ENCODE measurements at regions not wholly inside any gene's neighbourhood (a gene's known extent, or its start where the extent isn't known, plus 50 kb on each side); places are given as distances from the start of the nearest gene placed in this dataset.

DNA sequence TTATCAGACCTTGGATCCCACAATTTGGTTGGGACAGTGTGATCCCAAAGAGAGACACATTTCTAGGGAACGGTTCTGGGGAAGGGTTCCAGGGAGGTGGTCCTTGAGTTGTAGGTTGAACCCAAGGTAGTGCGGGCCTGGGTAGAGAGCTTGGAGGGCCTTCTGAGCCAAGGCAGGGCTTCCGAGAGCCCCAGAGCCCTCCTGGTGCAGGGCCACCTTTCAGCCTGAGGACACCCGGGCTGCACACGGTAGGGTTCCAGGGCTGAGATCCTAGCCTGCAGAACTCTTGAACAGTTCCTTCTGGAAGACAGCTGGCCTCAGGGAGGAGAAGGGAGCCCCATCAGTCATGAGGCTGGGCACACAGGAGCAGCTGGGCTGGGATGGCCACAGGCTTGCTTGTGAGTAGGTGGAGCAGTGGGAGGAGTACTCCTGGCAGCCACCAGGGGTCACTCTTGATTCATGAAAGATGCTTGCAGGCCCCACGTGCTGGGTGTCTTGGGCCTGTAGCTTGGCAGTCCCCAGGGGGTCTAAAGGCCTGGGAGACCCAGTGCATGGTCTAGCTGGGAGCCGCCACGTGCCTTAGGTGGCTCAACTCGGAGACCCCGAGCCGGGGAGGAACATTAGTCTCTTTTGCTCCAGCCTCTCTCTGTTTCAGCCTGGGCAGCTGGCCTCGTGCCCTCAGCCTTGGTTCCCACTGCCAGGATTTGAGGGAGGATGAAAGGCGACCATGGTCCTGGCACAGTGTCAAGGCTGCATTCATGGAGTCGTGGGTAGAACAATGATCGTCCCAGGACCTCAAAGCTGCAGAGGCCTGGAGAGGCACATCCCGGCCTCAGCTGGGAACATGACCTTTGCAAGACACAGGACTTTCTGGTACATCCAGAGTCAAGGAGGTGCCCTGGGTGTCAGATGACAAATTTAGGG is 381.6 kb downstream of the TYW1 start:
- peaks cover 4% of the 10 kb centered on the region for H3K4me1 ChIP-seq (ENCODE audit: control insufficient read depth, insufficient read depth, low read depth, low read length)
- no peak overlapping the region for H3K27ac ChIP-seq (ENCODE audit: low read length, poor library complexity, severe bottlenecking)
- H3K9me3 ChIP-seq (ENCODE audit: control insufficient read depth, low read length) = peaks cover 5% of the 10 kb centered on the region
- H3K4ac ChIP-seq (ENCODE audit: low read depth in 1 of 2, low read length in 2 of 2) = no peak overlapping the region
- no peak overlapping the region for H3K4me3 ChIP-seq (ENCODE audit: insufficient read depth in 1 of 2, low read depth in 1 of 2, low read length in 2 of 2)
- H3K14ac ChIP-seq (ENCODE audit: low read length in 2 of 2) = no peak overlapping the region
- 53% methylated on average over 15 of the region's 16 CpGs for WGBS
- no peak overlapping the region for H2BK5ac ChIP-seq (ENCODE audit: low read depth, low read length, poor library complexity, severe bottlenecking)
- H4K91ac ChIP-seq (ENCODE audit: low read length) = no peak overlapping the region
- no peaks in the 10 kb centered on the region for H3K36me3 ChIP-seq (ENCODE audit: control insufficient read depth in 1 of 2, insufficient read depth in 2 of 2, low read depth in 1 of 2, low read length in 2 of 2)
- H2BK12ac ChIP-seq (ENCODE audit: low read length in 2 of 2) = no peak overlapping the region
- no peak overlapping the region for H2BK120ac ChIP-seq (ENCODE audit: low read depth, low read length)
- no peak overlapping the region for H4K8ac ChIP-seq (ENCODE audit: low read length)
- no peak overlapping the region for H3K23ac ChIP-seq (ENCODE audit: low read length in 2 of 2)
- H3K79me1 ChIP-seq (replicated peaks; ENCODE audit: low read length, poor library complexity, severe bottlenecking) = no peaks in the 10 kb centered on the region
- H3K4me2 ChIP-seq (ENCODE audit: low read length, poor library complexity, severe bottlenecking) = no peak overlapping the region
- H2AFZ ChIP-seq (ENCODE audit: low read depth, low read length) = no peak overlapping the region
- H2BK15ac ChIP-seq (ENCODE audit: low read depth, poor library complexity, severe bottlenecking) = no peak overlapping the region
- H2AK5ac ChIP-seq (ENCODE audit: low read length, severe bottlenecking) = no peak overlapping the region
- no peak overlapping the region for H3K9ac ChIP-seq (ENCODE audit: low read length)
- peak; percentile 53 for DNase-seq
- H3K27me3 ChIP-seq (ENCODE audit: control insufficient read depth in 1 of 2, insufficient read depth in 1 of 2, low read length in 2 of 2) = peaks cover 0 to 17% of the 10 kb centered on the region in 2 experiments
- no peak overlapping the region for H3K18ac ChIP-seq (ENCODE audit: low read depth in 1 of 2, low read length in 2 of 2)

DNA sequence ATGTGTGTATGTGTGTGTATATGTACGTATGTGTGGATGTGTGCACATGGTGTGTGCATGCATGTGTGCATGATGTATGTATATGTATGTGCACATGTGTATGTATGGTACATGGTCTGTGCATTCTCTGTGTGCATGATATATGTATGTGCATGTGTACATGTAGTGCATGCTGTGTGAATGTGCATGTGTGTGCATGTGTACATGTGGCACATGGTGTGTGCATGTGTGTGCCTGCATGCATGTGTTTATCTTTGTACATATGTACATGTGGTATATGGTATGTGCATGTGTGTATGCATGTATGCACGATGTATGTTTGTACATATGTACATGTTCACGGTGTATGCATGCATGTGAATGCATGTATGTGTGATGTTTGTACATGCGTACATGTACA is 383.7 kb downstream of the TYW1 start:
- no peak overlapping the region for H3K4me3 ChIP-seq (ENCODE audit: insufficient read depth in 1 of 2, low read depth in 1 of 2, low read length in 2 of 2)
- no peak overlapping the region for H2BK15ac ChIP-seq (ENCODE audit: low read depth, poor library complexity, severe bottlenecking)
- H3K18ac ChIP-seq (ENCODE audit: low read depth in 1 of 2, low read length in 2 of 2) = no peak overlapping the region
- no peak overlapping the region for H3K23ac ChIP-seq (ENCODE audit: low read length in 2 of 2)
- H2BK12ac ChIP-seq (ENCODE audit: low read length in 2 of 2) = no peak overlapping the region
- no peaks in the 10 kb centered on the region for H3K79me1 ChIP-seq (replicated peaks; ENCODE audit: low read length, poor library complexity, severe bottlenecking)
- H3K36me3 ChIP-seq (ENCODE audit: control insufficient read depth in 1 of 2, insufficient read depth in 2 of 2, low read depth in 1 of 2, low read length in 2 of 2) = no peaks in the 10 kb centered on the region
- peaks cover 4% of the 10 kb centered on the region for H3K4me1 ChIP-seq (ENCODE audit: control insufficient read depth, insufficient read depth, low read depth, low read length)
- peaks cover 3% of the 10 kb centered on the region for H3K9me3 ChIP-seq (ENCODE audit: control insufficient read depth, low read length)
- H4K91ac ChIP-seq (ENCODE audit: low read length) = peak overlapping the region; percentile 21
- WGBS = 67% methylated on average over 4 of the region's 4 CpGs
- no peak for DNase-seq
- H2BK120ac ChIP-seq (ENCODE audit: low read depth, low read length) = no peak overlapping the region
- no peak overlapping the region for H3K27ac ChIP-seq (ENCODE audit: low read length, poor library complexity, severe bottlenecking)
- H3K27me3 ChIP-seq (ENCODE audit: control insufficient read depth in 1 of 2, insufficient read depth in 1 of 2, low read length in 2 of 2) = peaks cover 0 to 9% of the 10 kb centered on the region in 2 experiments
- H4K8ac ChIP-seq (ENCODE audit: low read length) = no peak overlapping the region
- no peak overlapping the region for H3K4ac ChIP-seq (ENCODE audit: low read depth in 1 of 2, low read length in 2 of 2)
- no peak overlapping the region for H3K14ac ChIP-seq (ENCODE audit: low read length in 2 of 2)
- no peak overlapping the region for H2AK5ac ChIP-seq (ENCODE audit: low read length, severe bottlenecking)
- no peak overlapping the region for H3K9ac ChIP-seq (ENCODE audit: low read length)
- no peak overlapping the region for H2AFZ ChIP-seq (ENCODE audit: low read depth, low read length)
- no peak overlapping the region for H3K4me2 ChIP-seq (ENCODE audit: low read length, poor library complexity, severe bottlenecking)
- H2BK5ac ChIP-seq (ENCODE audit: low read depth, low read length, poor library complexity, severe bottlenecking) = no peak overlapping the region

DNA sequence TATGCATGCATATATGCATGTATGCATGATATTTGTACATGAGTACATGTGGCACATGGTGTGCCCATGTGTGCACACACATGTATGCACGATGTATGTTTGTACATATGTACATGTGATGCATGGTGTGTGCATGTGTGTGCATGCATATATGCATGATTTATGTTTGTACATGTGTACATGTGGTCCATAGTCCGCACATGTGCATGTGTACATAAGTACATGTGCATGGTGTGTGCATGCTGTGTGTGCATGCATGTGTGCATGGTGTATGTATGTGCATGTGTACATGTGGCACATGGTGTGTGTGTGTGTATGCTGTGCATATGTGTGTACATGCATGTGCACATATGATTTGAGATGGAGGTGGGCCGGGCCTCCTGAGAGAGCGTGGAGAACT is 384.2 kb downstream of the TYW1 start:
- Histone ChIP-seq H3K18ac (ENCODE audit: low read depth in 1 of 2, low read length in 2 of 2) (no peak overlapping the region), H2BK12ac (ENCODE audit: low read length in 2 of 2) (no peak overlapping the region), H2AFZ (ENCODE audit: low read depth, low read length) (no peak overlapping the region), H3K4ac (ENCODE audit: low read depth in 1 of 2, low read length in 2 of 2) (no peak overlapping the region), H3K9me3 (ENCODE audit: control insufficient read depth, low read length) (no peaks in the 10 kb centered on the region), H3K9ac (ENCODE audit: low read length) (no peak overlapping the region), H2BK120ac (ENCODE audit: low read depth, low read length) (no peak overlapping the region), H4K91ac (ENCODE audit: low read length) (no peak overlapping the region), H3K36me3 (ENCODE audit: control insufficient read depth in 1 of 2, insufficient read depth in 2 of 2, low read depth in 1 of 2, low read length in 2 of 2) (no peaks in the 10 kb centered on the region), H3K4me2 (ENCODE audit: low read length, poor library complexity, severe bottlenecking) (no peak overlapping the region), H2BK15ac (ENCODE audit: low read depth, poor library complexity, severe bottlenecking) (no peak overlapping the region), H3K23ac (ENCODE audit: low read length in 2 of 2) (no peak overlapping the region), H4K8ac (ENCODE audit: low read length) (no peak overlapping the region), H3K79me1 (replicated peaks; ENCODE audit: low read length, poor library complexity, severe bottlenecking) (no peaks in the 10 kb centered on the region), H2BK5ac (ENCODE audit: low read depth, low read length, poor library complexity, severe bottlenecking) (no peak overlapping the region), H3K4me3 (ENCODE audit: insufficient read depth in 1 of 2, low read depth in 1 of 2, low read length in 2 of 2) (no peak overlapping the region), H3K27me3 (ENCODE audit: control insufficient read depth in 1 of 2, insufficient read depth in 1 of 2, low read length in 2 of 2) (peaks cover 0 to 8% of the 10 kb centered on the region in 2 experiments), H3K14ac (ENCODE audit: low read length in 2 of 2) (no peak overlapping the region), H3K4me1 (ENCODE audit: control insufficient read depth, insufficient read depth, low read depth, low read length) (peaks cover 4% of the 10 kb centered on the region), H3K27ac (ENCODE audit: low read length, poor library complexity, severe bottlenecking) (no peak overlapping the region), H2AK5ac (ENCODE audit: low read length, severe bottlenecking) (no peak overlapping the region)
- 54% methylated on average over 4 of the region's 4 CpGs for WGBS
- DNase-seq = no peak

DNA sequence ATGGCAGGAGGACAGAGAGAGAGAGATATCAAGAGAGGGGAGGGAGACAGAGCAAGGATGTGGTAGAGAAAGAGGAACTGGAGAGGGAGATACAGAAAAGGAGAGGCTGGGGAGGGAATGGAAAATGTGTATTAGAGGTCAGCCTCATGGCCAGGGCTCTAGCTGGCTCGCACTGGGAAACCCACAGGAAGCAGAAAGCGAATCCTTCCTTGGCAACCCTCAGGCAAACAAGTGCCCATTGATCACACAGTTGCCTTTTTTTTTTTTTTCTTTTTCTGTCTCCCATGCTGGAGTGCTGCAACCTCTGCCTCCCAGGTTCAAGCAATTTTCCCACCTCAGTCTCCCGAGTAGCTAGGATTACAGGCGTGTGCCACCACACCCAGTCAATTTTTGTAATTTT is 391.2 kb downstream of the TYW1 start:
- DNase-seq = no peak
- H2BK15ac ChIP-seq (ENCODE audit: low read depth, poor library complexity, severe bottlenecking) = no peak overlapping the region
- no peaks in the 10 kb centered on the region for H3K4me1 ChIP-seq (ENCODE audit: control insufficient read depth, insufficient read depth, low read depth, low read length)
- no peak overlapping the region for H2AK5ac ChIP-seq (ENCODE audit: low read length, severe bottlenecking)
- H3K36me3 ChIP-seq (ENCODE audit: control insufficient read depth in 1 of 2, insufficient read depth in 2 of 2, low read depth in 1 of 2, low read length in 2 of 2) = no peaks in the 10 kb centered on the region
- 79% methylated on average over 4 of the region's 4 CpGs for WGBS
- H3K9me3 ChIP-seq (ENCODE audit: control insufficient read depth, low read length) = no peaks in the 10 kb centered on the region
- H3K4ac ChIP-seq (ENCODE audit: low read depth in 1 of 2, low read length in 2 of 2) = no peak overlapping the region
- no peak overlapping the region for H3K23ac ChIP-seq (ENCODE audit: low read length in 2 of 2)
- H2BK120ac ChIP-seq (ENCODE audit: low read depth, low read length) = no peak overlapping the region
- H3K27ac ChIP-seq (ENCODE audit: low read length, poor library complexity, severe bottlenecking) = no peak overlapping the region
- peaks cover 0 to 2% of the 10 kb centered on the region in 2 experiments for H3K27me3 ChIP-seq (ENCODE audit: control insufficient read depth in 1 of 2, insufficient read depth in 1 of 2, low read length in 2 of 2)
- no peak overlapping the region for H2AFZ ChIP-seq (ENCODE audit: low read depth, low read length)
- H3K79me1 ChIP-seq (replicated peaks; ENCODE audit: low read length, poor library complexity, severe bottlenecking) = no peaks in the 10 kb centered on the region
- H3K18ac ChIP-seq (ENCODE audit: low read depth in 1 of 2, low read length in 2 of 2) = no peak overlapping the region
- H2BK5ac ChIP-seq (ENCODE audit: low read depth, low read length, poor library complexity, severe bottlenecking) = no peak overlapping the region
- H3K4me3 ChIP-seq (ENCODE audit: insufficient read depth in 1 of 2, low read depth in 1 of 2, low read length in 2 of 2) = no peak overlapping the region
- H4K91ac ChIP-seq (ENCODE audit: low read length) = no peak overlapping the region
- no peak overlapping the region for H3K14ac ChIP-seq (ENCODE audit: low read length in 2 of 2)
- no peak overlapping the region for H2BK12ac ChIP-seq (ENCODE audit: low read length in 2 of 2)
- no peak overlapping the region for H4K8ac ChIP-seq (ENCODE audit: low read length)
- no peak overlapping the region for H3K4me2 ChIP-seq (ENCODE audit: low read length, poor library complexity, severe bottlenecking)
- H3K9ac ChIP-seq (ENCODE audit: low read length) = no peak overlapping the region
